Right lobe of liver (tissue), 4 donors: ENCODE measurements at regions not wholly inside any gene's neighbourhood (a gene's known extent, or its start where the extent isn't known, plus 50 kb on each side); places are given as distances from the start of the nearest gene placed in this dataset.

ENCODE experiments used
- CTCF ChIP-seq, 4 donors: fragments of 200-600 bp in 3 of 4; fragments of 450-650 bp in 1 of 4; IDR thresholded peaks; one replicate each; pipeline versions ENCODE4 v1.5.1 to v1.8.0; 2016 to 2022; ENCODE audit warnings: antibody characterized with exemption in 4 of 4, mild to moderate bottlenecking in 2 of 4
- POLR2A ChIP-seq: fragments of 450-650 bp; IDR thresholded peaks from one replicate; pipeline ENCODE4 v1.6.1; 2017; ENCODE audit warnings: antibody characterized with exemption, mild to moderate bottlenecking
- donor health status: DM: no; HTN: no; CAD: no.
- donor health status: DM: no; HTN: no; CAD: no.
- donor health status: DM: no; HTN: yes; CAD: no.

- TF ChIP-seq POLR2A: peak; percentile 20
- TF ChIP-seq CTCF (IDR thresholded peaks at IDR 0.05): no peak
These were observed 103.9 kb upstream of the UBL3 start for GRCh38 chr13:29954082-29955028.
